ENCODE measurements at regions not wholly inside any gene's neighbourhood (a gene's known extent, or its start where the extent isn't known, plus 50 kb on each side); places are given as distances from the start of the nearest gene placed in this dataset.
A peak's percentile ranks its signal among the peaks of the same experiment; 100 is the strongest.

DNA sequence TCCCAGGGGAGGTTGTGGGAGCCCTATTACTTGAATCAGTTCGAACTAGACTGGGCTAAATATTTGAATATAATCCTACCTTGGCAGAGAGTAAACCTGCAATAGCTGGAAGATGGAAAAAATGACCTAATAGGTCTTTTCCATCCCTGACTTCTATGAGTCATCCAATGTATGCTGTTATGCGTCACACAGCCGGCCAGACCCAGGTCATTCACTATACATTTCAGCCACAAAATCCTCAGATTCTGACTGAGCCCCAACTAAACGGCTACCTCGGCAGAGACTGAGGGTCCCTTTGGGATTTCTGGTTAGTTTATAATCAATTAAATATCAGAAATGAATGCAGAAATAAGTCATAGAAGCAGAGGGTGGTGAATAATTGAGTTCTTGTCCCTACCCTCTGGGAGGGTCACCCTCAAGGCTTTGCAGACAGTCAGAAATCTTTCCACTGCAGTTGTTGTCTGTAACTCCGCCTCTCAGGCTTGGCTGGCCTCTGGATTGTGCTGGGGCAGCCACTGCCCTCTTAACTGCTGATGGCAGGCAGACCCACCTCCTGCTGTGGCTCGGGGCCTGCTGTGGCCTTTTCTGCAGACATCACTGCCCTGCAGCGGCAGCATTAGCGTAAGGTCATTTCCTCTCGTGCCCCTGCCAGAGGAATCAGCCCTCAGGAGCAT, 240.5 kb downstream of the TGFB2 start:
- BruUV-seq (replicated peaks): no TSS peak
- H3K9ac ChIP-seq (ENCODE audit: insufficient read depth, low read depth, low read length): no peak overlapping the region
- ATAC-seq (peak; percentile 47; the same call in 2 of the 3 replicates), DNase-seq (ENCODE audit: low spot score) (no peak), FAIRE-seq (no peak)
- ChIA-PET POLR2A (no interaction called here), CTCF (ENCODE audit: low intra/inter-chr PET ratio, low total read pairs) (no interaction called here)
- intact Hi-C loops (cut with micrococcal nuclease; ENCODE audit: unreplicated experiment) (no loop called here), in situ Hi-C loops (cut with HindIII; ENCODE audit: extremely low pct_ligation_motif_present, low pct_unique_long_range_greater_than_20kb) (no loop called here)
- H3K36me3 ChIP-seq (replicated peaks in 1 of 2; ENCODE audit: control insufficient read depth in 1 of 2, insufficient read depth in 2 of 2, low read length in 2 of 2): no peaks in the 10 kb centered on the region
- no peaks in the 10 kb centered on the region for H4K20me1 ChIP-seq (ENCODE audit: insufficient read depth, low read length)
- H3K4me1 ChIP-seq (ENCODE audit: insufficient read depth, low read length): no peaks in the 10 kb centered on the region
- no peak for TF ChIP-seq CHCHD3 (CRISPR knock-in tag; IDR thresholded peaks at IDR 0.05)
- TF ChIP-seq ZNF879 (CRISPR knock-in tag; IDR thresholded peaks at IDR 0.05): no peak
- peak; percentile 13; the same call in 1 of the 2 replicates for TF ChIP-seq CREB1 (IDR thresholded peaks at IDR 0.05)
- TF ChIP-seq CREB1 (CRISPR knock-in tag; IDR thresholded peaks at IDR 0.05): no peak
- 0 out of 2 replicates have a peak, but pooled peaks have one; percentile 13 for TF ChIP-seq FOSL2 (CRISPR knock-in tag; IDR thresholded peaks at IDR 0.05)
- TF ChIP-seq CCDC6 (CRISPR knock-in tag; IDR thresholded peaks at IDR 0.05): no peak
- TF ChIP-seq ZNF768 (CRISPR knock-in tag; IDR thresholded peaks at IDR 0.05): no peak
- no peak for TF ChIP-seq ZFP36 (IDR thresholded peaks at IDR 0.05; ENCODE audit: borderline replicate concordance, low read depth, low read length, partially characterized antibody)
- TF ChIP-seq ZIK1 (CRISPR knock-in tag; IDR thresholded peaks at IDR 0.05; ENCODE audit: borderline replicate concordance, low read depth): no peak
- 15% methylated on average over 5 of the region's 10 CpGs for WGBS (ENCODE audit: low lambda C conversion rate)
- no peaks in the 10 kb centered on the region for H3K27me3 ChIP-seq (ENCODE audit: control insufficient read depth in 1 of 2, insufficient read depth in 2 of 2, low read length in 2 of 2)
- no peak overlapping the region for H3K27ac ChIP-seq (ENCODE audit: extremely low read length, insufficient read depth, low read length)
- H3K9me3 ChIP-seq (ENCODE audit: low read length): no peaks in the 10 kb centered on the region
- no peak overlapping the region for H3K4me3 ChIP-seq (replicated peaks in 1 of 3; ENCODE audit: insufficient read depth in 1 of 3, low read depth in 2 of 3, low read length in 3 of 3)
- no peak overlapping the region for H2AFZ ChIP-seq (ENCODE audit: low read length)
- no peak overlapping the region for H3K4me2 ChIP-seq (ENCODE audit: low read depth, low read length)
- no peaks in the 10 kb centered on the region for H3K79me2 ChIP-seq (ENCODE audit: insufficient read depth, low read length)

- no peak for FAIRE-seq
- Histone ChIP-seq H4K20me1 (ENCODE audit: insufficient read depth, low read length) (no peaks in the 10 kb centered on the region), H3K4me3 (replicated peaks in 1 of 3; ENCODE audit: insufficient read depth in 1 of 3, low read depth in 2 of 3, low read length in 3 of 3) (no peak overlapping the region), H3K9ac (ENCODE audit: insufficient read depth, low read depth, low read length) (no peak overlapping the region), H3K9me3 (ENCODE audit: low read length) (no peaks in the 10 kb centered on the region), H3K27ac (ENCODE audit: extremely low read length, insufficient read depth, low read length) (no peak overlapping the region), H3K27me3 (ENCODE audit: control insufficient read depth in 1 of 2, insufficient read depth in 2 of 2, low read length in 2 of 2) (no peaks in the 10 kb centered on the region), H3K4me2 (ENCODE audit: low read depth, low read length) (no peak overlapping the region), H3K36me3 (replicated peaks in 1 of 2; ENCODE audit: control insufficient read depth in 1 of 2, insufficient read depth in 2 of 2, low read length in 2 of 2) (no peaks in the 10 kb centered on the region), H3K79me2 (ENCODE audit: insufficient read depth, low read length) (no peaks in the 10 kb centered on the region), H2AFZ (ENCODE audit: low read length) (no peak overlapping the region), H3K4me1 (ENCODE audit: insufficient read depth, low read length) (no peaks in the 10 kb centered on the region)
- TF ChIP-seq TEF (CRISPR knock-in tag; IDR thresholded peaks at IDR 0.05): no peak
- no peak for TF ChIP-seq MXD1 (CRISPR knock-in tag; IDR thresholded peaks at IDR 0.05)
- no peak for TF ChIP-seq YEATS2 (CRISPR knock-in tag; IDR thresholded peaks at IDR 0.05; ENCODE audit: borderline replicate concordance)
- no peak for ATAC-seq
- intact Hi-C loops (cut with micrococcal nuclease; ENCODE audit: unreplicated experiment): no loop called here
- no peak for DNase-seq (ENCODE audit: low spot score)
- WGBS (ENCODE audit: low lambda C conversion rate): 35% methylated on average over 2 of the region's 2 CpGs
- ChIA-PET POLR2A (no interaction called here), CTCF (ENCODE audit: low intra/inter-chr PET ratio, low total read pairs) (no interaction called here)
- no TSS peak for BruUV-seq (replicated peaks)
- in situ Hi-C loops (cut with HindIII; ENCODE audit: extremely low pct_ligation_motif_present, low pct_unique_long_range_greater_than_20kb): no loop called here
Observed at GRCh38 chr1:218587900-218588299, 242.8 kb downstream of the TGFB2 start.

Measured in HepG2 (cell line).